Ecto neural progenitor cell (in vitro differentiated cells): ENCODE measurements at regions not wholly inside any gene's neighbourhood (a gene's known extent, or its start where the extent isn't known, plus 50 kb on each side); places are given as distances from the start of the nearest gene placed in this dataset.
"Not testable (repeated sequence)": the region's sequence is repeated elsewhere in the genome, so short reads cannot be mapped to it uniquely, and the experiment has no call there.

ENCODE experiments used
- DNase-seq: peaks from one replicate; pipeline ENCODE4 v3.0.0-alpha.2; 2018; ENCODE audit warnings: low spot score

GRCh38 chr2:131639001-131639620 lies 111.4 kb downstream of the CCDC74A start:
- DNase-seq: not testable (repeated sequence)

- DNase-seq: no peak
These were observed 113.9 kb downstream of the CCDC74A start for GRCh38 chr2:131641414-131642206.

DNA sequence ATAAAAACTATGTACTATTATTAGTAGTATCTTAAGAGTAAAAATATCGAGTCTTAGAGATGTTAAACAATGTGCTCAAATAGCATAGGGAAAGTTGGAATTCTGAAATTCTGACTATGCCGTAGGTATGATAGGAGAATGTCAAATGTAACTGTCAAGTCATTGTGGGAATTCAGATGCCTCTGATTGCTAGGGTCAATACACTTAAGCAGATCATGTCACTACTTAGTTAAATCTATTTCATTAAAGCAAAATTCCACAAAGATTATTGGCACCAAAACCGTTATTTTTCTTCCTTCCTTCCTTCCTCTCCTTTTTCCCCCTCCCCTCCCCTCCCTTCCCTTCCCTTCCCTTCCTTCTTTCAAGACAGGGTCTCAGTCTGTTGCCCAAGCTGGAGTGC lies 115.5 kb downstream of the CCDC74A start:
- DNase-seq: not testable (repeated sequence)

GRCh38 chr2:131645177-131645765 lies 117.6 kb downstream of the CCDC74A start:
- DNase-seq: no peak

DNA sequence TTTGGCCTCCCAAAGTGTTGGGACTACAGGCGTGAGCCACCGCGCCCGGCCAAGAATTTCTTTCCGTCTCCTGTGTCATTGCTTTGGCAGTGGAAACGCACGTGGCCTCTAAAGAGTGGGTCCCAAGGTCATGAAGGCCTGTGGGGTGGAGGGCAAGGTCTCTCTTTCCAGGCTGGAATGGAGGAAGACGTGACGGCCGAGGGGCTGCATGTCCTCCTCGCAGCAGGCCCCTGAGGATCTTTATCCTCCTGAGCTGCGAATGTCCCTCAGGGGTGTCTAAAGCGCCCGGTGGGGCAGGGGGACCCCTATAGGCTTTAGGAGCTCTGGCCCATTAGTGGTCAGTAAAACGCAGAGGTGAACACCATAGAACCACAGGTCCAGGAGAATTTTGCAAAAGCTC lies 118.5 kb downstream of the CCDC74A start:
- DNase-seq: not testable (repeated sequence)

GRCh38 chr2:131646669-131647297 lies 119.1 kb downstream of the CCDC74A start:
- DNase-seq: no peak

- DNase-seq: not testable (repeated sequence)
These were observed 120.9 kb downstream of the CCDC74A start for GRCh38 chr2:131648565-131648964.

GRCh38 chr2:131652246-131652645 lies 124.6 kb downstream of the CCDC74A start:
- DNase-seq: not testable (repeated sequence)

GRCh38 chr2:131654107-131654506 lies 126.4 kb downstream of the CCDC74A start:
- not testable (repeated sequence) for DNase-seq

GRCh38 chr2:131656816-131657633 lies 129.3 kb downstream of the CCDC74A start:
- no peak for DNase-seq

DNA sequence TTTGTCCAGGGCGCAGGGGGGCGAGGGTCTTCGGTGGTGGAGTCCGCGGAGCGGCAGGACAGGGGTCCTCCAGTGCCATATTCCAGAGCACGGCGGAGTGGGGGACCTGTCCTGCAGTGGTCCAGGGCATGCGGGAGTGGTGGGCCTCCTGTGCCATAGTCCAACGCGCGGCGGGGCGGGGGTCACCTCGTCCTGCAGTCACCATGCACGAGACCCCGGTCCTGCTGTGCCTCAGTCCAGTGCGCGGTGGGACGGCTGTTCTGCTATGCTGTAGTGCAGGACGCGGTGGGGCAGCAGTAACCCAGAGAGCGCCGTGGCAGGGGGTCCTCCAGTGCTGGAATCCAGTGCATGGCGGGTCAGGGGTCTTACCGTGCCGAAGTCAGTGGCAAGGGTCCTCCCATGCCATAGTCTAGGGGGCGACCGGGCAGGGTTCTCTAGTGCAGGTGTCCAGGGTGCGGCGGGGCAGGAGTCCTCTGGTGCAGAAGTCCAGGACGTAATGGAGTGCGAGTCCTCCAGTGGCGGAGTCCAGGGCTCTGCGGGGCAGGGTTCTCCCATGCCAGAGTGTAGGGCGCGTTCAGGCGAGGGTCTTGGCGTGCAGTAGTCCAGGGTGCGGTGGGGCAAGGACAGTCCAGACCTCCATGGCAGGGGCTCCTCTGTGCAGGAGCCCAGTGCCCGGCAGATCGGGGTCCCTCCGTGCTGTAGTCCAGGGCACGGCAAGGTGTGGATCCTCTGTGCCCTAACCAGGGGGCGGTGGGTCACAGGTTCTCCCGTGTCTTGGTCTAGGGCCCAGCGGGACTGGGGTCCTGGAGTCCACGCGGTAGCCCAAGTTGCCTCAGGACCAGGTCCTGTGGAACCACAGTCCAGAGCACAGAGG lies 130.4 kb downstream of the CCDC74A start:
- DNase-seq: no peak

DNA sequence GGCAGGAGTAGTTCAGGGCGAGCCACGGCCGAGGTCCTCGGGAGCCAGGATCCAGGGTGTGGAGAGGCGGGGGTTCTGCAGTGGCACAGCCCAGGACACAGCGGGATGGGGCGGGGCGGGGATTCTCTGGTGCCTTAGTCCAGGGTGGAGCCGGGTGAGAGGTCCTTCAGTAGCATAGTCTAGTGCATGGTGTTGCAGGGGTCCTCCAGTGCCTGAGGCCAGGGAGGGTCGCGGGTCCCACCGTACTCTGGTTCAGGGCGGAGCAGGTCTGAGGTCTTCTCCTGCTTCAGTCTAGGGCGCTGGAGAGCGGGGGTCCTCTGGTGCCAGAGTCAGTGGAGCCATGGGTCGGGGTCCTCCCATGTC lies 131.1 kb downstream of the CCDC74A start:
- DNase-seq: no peak

DNA sequence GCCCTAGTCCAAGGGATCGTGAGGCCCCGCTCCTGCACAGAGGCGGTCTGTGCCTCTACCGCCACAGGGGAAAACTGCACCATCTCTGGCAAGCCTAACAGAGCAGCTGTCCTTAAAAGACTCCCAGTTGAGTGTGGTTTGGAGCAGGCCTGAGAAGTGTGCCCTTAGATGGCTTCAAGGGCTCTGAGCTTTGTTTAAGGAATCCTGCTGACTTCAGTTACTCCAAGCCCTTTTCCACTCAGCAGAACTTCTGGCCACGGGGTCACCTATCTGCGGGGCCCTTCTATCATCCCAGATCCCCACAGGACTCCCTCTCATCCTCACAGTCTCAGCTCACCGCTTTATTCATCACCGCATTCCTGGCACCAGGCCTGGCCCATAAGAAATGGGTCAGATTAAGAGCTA lies 131.5 kb downstream of the CCDC74A start:
- DNase-seq: no peak

DNA sequence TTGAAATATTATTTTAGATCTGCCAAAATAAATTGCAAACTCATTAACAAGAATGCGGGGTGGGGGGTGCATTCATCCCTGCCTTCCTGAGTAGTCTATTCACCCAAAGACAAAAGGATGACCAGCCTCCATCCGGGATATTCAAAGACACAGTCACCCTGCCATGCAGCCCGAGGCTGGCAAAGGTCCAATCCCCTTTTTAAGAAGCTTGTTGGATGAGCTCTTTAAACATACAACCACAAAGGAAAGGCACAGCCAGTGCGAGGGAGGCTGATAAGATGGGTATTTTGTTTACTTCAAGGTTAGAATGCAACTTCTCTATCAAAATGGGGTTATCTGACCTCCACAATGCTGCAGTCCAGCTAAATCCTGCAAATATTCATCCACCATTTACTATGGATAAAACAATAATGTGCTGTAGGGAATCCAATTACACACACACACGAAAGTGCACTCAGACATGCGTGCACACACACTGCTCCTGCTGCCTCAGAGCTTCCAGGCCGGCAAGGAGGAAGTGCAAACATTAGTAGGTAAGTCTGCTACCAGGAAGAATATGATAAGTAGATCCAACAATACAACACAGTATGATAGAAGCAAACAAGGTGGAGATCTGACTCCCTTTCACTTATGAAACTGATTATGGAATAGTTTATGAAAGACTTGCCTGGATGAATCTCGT lies 133.6 kb downstream of the CCDC74A start:
- not testable (repeated sequence) for DNase-seq

DNA sequence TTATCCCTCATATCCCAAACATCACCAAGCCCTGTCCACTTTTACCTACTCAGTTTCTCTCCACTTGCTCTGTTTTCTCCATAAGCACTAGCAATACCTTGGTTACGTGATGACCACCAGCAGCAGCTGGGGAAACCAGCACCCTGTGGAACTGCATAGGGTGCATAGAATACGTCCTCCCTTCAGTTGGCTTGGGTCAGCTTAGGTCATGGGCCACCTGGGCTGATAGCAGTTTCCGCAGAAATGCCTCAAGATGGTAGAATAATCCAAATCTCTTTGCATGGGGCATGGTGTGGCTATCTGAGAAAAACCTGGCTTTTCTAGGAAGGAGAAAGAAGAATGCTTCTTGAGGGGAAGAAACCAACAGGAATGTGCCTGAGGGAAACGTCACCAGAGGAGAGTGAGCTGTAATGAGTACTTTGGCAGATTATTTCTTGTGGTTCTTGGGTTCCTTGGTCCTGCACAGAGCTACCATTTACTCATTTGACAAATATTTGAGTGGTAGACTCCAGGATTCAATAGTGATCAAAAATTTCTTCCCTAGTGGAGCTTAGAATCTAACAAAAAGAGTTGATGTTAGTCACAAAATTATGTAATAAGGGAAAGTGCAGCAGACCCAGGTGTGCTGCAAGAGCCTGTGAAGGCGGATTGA lies 134.3 kb downstream of the CCDC74A start:
- not testable (repeated sequence) for DNase-seq

GRCh38 chr2:131663501-131663900 lies 135.8 kb downstream of the CCDC74A start:
- DNase-seq: not testable (repeated sequence)

DNA sequence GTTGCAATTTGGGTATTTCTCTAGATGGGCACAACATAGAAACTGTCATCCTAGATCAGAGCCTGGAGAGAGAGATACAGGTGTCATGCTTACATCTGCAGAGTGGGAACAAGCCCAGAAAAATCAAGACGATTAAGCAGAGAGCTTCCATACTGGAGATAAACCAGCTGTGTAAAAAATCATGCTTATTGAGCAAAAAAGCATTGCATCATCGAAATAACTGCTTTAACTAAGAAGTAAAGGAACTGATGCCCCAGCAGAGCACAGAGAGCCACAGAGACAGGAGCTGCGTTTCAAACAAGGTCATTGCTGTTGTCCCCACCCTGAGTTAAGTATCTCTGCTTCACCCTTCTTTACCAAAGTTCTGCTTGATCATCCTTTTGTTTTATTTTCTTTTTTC lies 138.0 kb downstream of the CCDC74A start:
- not testable (repeated sequence) for DNase-seq

DNA sequence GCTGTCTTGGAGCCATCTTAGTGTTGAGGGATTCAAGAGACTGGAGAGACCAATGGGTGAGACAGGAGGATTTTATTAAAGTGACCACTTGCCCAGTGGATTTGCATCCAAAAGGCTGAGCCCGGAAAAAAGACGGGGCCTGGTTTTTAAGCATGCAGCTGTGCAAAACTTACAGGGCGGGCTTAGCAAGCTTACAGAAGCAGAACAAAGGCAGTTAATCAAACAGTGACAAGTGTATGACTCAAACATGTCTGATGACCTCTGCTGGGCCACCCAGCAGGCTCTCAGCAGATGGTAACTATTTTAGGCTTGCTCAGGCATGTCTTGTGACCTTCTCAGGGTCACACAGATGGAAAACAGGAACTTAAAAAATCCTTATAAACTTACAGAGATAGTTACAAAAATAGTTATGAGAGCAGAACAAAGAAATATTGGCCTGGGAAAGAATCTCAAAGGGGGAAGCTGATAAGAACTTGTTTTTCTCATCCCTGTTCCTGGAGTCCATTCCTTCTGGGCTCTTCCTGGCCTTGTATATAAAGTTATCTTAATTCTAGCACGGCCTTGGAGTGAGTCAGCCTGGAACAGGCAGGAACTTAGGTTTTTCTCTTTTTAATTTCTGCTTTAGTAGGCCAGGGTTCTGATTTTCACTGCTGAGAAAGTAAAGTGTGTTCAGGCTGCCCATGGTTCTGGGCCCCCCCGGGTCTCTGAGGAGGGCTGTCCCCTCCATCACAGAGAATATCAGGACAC lies 141.3 kb downstream of the CCDC74A start:
- not testable (repeated sequence) for DNase-seq
